ENCODE measurements at regions not wholly inside any gene's neighbourhood (a gene's known extent, or its start where the extent isn't known, plus 50 kb on each side); places are given as distances from the start of the nearest gene placed in this dataset.

- TF ChIP-seq EZH2 (IDR thresholded peaks at IDR 0.05; ENCODE audit: low read depth), result no peak
- TF ChIP-seq, protein P1, sequence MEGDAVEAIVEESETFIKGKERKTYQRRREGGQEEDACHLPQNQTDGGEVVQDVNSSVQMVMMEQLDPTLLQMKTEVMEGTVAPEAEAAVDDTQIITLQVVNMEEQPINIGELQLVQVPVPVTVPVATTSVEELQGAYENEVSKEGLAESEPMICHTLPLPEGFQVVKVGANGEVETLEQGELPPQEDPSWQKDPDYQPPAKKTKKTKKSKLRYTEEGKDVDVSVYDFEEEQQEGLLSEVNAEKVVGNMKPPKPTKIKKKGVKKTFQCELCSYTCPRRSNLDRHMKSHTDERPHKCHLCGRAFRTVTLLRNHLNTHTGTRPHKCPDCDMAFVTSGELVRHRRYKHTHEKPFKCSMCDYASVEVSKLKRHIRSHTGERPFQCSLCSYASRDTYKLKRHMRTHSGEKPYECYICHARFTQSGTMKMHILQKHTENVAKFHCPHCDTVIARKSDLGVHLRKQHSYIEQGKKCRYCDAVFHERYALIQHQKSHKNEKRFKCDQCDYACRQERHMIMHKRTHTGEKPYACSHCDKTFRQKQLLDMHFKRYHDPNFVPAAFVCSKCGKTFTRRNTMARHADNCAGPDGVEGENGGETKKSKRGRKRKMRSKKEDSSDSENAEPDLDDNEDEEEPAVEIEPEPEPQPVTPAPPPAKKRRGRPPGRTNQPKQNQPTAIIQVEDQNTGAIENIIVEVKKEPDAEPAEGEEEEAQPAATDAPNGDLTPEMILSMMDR (conservative IDR thresholded peaks at IDR 0.05), result no peak
These were observed 429.1 kb downstream of the HTR1B start for GRCh38 chr6:77034161-77034560.
